Tibial nerve (tissue), 4 donors: ENCODE measurements at regions not wholly inside any gene's neighbourhood (a gene's known extent, or its start where the extent isn't known, plus 50 kb on each side); places are given as distances from the start of the nearest gene placed in this dataset.

ENCODE experiments used
- EP300 ChIP-seq, 2 donors: sonication (generic); formaldehyde crosslinking; IDR thresholded peaks; one replicate each; pipeline ENCODE4 v1.6.1; 2017; ENCODE audit warnings: antibody characterized with exemption in 2 of 2, mild to moderate bottlenecking in 1 of 2
- POLR2A ChIP-seq, 2 donors: fragments of 450-650 bp; IDR thresholded peaks; one replicate each; pipeline ENCODE4 v1.6.1; 2017; ENCODE audit warnings: antibody characterized with exemption in 2 of 2, mild to moderate bottlenecking in 2 of 2, moderate library complexity in 2 of 2
- TF ChIP-seq, protein P1 (sequence below), 5 experiments: fragments of 200-600 bp in 3 of 5; fragments of 450-650 bp in 2 of 5; sonication (generic) in 3 of 5; IDR thresholded peaks; one replicate each; pipeline ENCODE4 v1.5.1; 2016 to 2019; ENCODE audit warnings: antibody characterized with exemption in 5 of 5, mild to moderate bottlenecking in 3 of 5, moderate library complexity in 2 of 5

- TF ChIP-seq POLR2A (IDR thresholded peaks at IDR 0.05), result no peak
- TF ChIP-seq, protein P1, sequence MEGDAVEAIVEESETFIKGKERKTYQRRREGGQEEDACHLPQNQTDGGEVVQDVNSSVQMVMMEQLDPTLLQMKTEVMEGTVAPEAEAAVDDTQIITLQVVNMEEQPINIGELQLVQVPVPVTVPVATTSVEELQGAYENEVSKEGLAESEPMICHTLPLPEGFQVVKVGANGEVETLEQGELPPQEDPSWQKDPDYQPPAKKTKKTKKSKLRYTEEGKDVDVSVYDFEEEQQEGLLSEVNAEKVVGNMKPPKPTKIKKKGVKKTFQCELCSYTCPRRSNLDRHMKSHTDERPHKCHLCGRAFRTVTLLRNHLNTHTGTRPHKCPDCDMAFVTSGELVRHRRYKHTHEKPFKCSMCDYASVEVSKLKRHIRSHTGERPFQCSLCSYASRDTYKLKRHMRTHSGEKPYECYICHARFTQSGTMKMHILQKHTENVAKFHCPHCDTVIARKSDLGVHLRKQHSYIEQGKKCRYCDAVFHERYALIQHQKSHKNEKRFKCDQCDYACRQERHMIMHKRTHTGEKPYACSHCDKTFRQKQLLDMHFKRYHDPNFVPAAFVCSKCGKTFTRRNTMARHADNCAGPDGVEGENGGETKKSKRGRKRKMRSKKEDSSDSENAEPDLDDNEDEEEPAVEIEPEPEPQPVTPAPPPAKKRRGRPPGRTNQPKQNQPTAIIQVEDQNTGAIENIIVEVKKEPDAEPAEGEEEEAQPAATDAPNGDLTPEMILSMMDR (IDR thresholded peaks at IDR 0.05), result no peak
- no peak for TF ChIP-seq EP300 (IDR thresholded peaks at IDR 0.05)
Observed at GRCh38 chr1:184820218-184820750, 65.6 kb upstream of the EDEM3 start.
